ENCODE measurements at regions not wholly inside any gene's neighbourhood (a gene's known extent, or its start where the extent isn't known, plus 50 kb on each side); places are given as distances from the start of the nearest gene placed in this dataset.

DNA sequence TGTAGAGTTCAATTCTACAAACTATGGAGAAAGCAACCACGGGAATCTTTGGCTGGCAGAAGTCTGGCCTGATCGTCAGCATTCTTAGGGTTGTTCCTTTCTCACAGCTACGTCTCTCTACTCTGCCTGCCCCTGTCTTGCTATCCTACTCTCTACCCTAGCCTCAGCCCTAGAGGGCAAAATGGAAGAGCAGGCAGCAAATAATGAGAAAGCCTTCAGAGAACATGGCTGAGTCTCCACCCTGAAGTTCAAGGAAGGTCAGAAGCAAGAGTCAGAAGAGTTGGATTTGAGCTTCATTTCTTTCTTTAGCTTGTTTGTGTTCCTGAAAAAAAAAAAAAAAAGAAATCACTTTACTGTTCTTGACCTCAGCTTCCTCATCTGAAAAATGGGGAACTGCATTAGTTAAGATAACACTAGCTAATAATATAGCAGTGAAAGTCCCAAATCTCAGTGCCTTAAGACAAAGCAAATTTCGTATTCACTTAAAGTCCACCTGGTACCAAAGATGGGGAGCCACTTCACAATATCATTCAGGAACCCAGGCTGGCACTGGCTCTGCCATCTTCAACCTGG, 50.2 kb upstream of the CCND2 start:
- H3K9ac ChIP-seq (ENCODE audit: low read depth, low read length), result no peak overlapping the region
- H3K4me1 ChIP-seq (ENCODE audit: control insufficient read depth, insufficient read depth, low read length), result no peaks in the 10 kb centered on the region
- H3K9me3 ChIP-seq (ENCODE audit: control insufficient read depth, insufficient read depth, low read length), result no peaks in the 10 kb centered on the region
- H3K4me3 ChIP-seq (ENCODE audit: low read depth, low read length), result no peak overlapping the region
- no peaks in the 10 kb centered on the region for H3K36me3 ChIP-seq (ENCODE audit: control insufficient read depth, insufficient read depth, low read length)
- no peaks in the 10 kb centered on the region for H3K27me3 ChIP-seq (ENCODE audit: control insufficient read depth, insufficient read depth, low read length)

DNA sequence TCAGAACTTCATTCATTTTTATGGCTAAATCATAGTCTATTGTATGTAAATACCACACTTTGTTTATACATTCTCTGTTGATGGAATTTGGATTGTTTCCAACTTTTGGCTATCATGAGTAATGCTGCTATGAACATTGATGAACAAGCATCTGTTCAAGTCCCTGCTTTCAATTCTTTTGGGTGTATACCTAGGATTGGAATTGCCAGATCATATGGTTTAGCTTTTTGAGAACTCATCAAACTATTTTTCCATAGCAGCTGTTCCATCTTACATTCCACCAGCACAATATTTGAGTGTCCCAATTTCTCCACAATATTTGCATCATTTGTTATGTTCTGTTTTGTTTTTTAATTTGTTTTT, 52.3 kb upstream of the CCND2 start:
- Histone ChIP-seq H3K36me3 (ENCODE audit: control insufficient read depth, insufficient read depth, low read length) (no peaks in the 10 kb centered on the region), H3K9me3 (ENCODE audit: control insufficient read depth, insufficient read depth, low read length) (no peaks in the 10 kb centered on the region), H3K27me3 (ENCODE audit: control insufficient read depth, insufficient read depth, low read length) (no peaks in the 10 kb centered on the region), H3K4me1 (ENCODE audit: control insufficient read depth, insufficient read depth, low read length) (no peaks in the 10 kb centered on the region), H3K4me3 (ENCODE audit: low read depth, low read length) (no peak overlapping the region), H3K9ac (ENCODE audit: low read depth, low read length) (no peak overlapping the region)

DNA sequence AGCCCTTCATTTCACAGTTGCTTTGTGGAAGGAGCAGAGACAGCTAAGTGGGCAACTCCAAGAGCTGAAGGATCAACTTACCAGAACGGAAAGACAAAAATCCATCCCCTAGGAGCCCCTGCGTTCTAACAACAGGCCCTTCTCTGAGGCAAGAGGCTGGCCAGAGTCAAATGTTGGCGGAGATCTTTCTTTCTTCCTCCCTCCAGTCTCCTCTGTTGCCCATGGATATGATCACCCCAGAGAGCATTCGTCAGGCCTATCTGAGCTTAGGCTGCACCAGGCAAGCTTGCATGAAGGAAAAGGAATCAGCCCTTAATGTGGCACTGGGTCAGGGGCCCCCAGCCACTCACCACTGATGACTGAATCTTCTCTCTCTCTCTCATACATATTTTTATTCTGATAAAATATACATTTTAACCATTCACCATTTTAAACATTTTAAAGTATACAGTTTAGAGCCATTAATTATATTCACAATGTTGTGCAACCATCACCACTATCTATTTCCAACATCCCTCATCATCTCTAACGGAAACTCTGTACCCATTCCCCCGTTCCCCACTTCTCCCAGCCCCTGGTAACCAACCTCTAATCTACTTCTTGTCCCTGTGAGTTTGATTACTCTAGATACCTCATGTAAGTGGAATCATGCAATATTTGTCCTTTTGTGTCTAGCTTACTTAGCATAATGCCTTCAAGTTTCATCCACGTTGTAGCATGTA, 52.9 kb upstream of the CCND2 start:
- H3K4me1 ChIP-seq (ENCODE audit: control insufficient read depth, insufficient read depth, low read length), result no peaks in the 10 kb centered on the region
- H3K27me3 ChIP-seq (ENCODE audit: control insufficient read depth, insufficient read depth, low read length), result no peaks in the 10 kb centered on the region
- H3K4me3 ChIP-seq (ENCODE audit: low read depth, low read length), result no peak overlapping the region
- no peaks in the 10 kb centered on the region for H3K9me3 ChIP-seq (ENCODE audit: control insufficient read depth, insufficient read depth, low read length)
- no peaks in the 10 kb centered on the region for H3K36me3 ChIP-seq (ENCODE audit: control insufficient read depth, insufficient read depth, low read length)
- no peak overlapping the region for H3K9ac ChIP-seq (ENCODE audit: low read depth, low read length)

DNA sequence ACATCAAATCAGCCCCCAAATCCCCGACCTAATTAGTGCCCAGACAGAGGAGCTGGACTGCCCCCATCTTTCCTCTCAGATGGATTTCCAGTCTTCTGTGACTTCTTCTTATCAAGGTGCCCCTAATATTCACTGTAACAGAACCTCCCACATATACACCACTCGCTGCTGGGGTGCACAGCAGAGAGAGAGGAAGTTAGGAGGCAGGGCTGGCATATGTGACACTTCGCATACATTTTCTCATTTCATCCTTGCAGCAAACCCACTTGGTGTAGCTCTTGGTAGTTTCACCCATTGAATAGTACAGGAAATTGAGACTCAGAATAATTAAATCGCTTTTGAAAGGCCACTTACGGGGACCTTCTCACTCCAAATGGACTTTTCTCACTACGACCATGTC, 56.5 kb upstream of the CCND2 start:
- Histone ChIP-seq H3K9ac (ENCODE audit: low read depth, low read length) (no peak overlapping the region), H3K36me3 (ENCODE audit: control insufficient read depth, insufficient read depth, low read length) (no peaks in the 10 kb centered on the region)

DNA sequence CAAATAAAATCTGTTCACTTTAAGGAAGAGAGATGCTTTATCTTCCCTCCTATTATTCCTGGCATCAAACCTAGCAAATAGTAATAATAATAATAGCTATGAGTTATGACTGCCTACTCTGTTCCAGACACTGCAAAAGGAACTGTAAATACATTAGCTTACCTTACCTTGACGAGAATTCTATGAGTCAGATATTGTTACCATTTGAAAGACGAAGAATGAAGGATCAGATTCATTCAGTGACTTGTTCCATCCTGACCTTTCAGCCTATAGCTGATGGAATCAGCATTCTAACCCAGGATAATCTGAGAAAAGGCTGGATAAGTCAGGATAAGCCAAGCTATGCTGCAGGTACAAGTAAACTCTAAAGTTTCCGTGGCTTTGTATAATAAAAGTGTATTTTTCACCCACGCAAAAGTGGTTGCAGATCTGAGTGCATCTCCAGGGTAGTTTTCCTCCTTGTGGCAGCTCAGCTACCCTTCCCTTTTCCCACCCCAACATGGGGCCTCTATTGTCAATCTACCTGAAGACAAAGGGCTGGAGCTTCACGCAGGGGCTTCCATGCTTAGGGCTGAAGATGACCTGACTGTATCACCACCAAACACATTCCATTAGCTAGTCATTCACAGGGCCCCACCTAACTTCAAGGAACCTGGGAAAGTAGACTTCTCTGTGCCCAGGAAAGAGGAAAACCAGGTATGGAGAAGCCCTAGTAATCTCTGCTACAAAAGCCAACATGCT, 57.2 kb upstream of the CCND2 start:
- Histone ChIP-seq H3K4me3 (ENCODE audit: low read depth, low read length) (no peak overlapping the region), H3K9me3 (ENCODE audit: control insufficient read depth, insufficient read depth, low read length) (no peaks in the 10 kb centered on the region), H3K36me3 (ENCODE audit: control insufficient read depth, insufficient read depth, low read length) (no peaks in the 10 kb centered on the region), H3K4me1 (ENCODE audit: control insufficient read depth, insufficient read depth, low read length) (no peaks in the 10 kb centered on the region), H3K27me3 (ENCODE audit: control insufficient read depth, insufficient read depth, low read length) (peaks cover 3% of the 10 kb centered on the region), H3K9ac (ENCODE audit: low read depth, low read length) (no peak overlapping the region)

More for the DNA sequence above, 56.5 kb upstream of the CCND2 start:
- H3K9me3 ChIP-seq (ENCODE audit: control insufficient read depth, insufficient read depth, low read length), result no peaks in the 10 kb centered on the region
- H3K4me3 ChIP-seq (ENCODE audit: low read depth, low read length), result no peak overlapping the region
- H3K4me1 ChIP-seq (ENCODE audit: control insufficient read depth, insufficient read depth, low read length), result no peaks in the 10 kb centered on the region
- H3K27me3 ChIP-seq (ENCODE audit: control insufficient read depth, insufficient read depth, low read length), result peaks cover 2% of the 10 kb centered on the region

DNA sequence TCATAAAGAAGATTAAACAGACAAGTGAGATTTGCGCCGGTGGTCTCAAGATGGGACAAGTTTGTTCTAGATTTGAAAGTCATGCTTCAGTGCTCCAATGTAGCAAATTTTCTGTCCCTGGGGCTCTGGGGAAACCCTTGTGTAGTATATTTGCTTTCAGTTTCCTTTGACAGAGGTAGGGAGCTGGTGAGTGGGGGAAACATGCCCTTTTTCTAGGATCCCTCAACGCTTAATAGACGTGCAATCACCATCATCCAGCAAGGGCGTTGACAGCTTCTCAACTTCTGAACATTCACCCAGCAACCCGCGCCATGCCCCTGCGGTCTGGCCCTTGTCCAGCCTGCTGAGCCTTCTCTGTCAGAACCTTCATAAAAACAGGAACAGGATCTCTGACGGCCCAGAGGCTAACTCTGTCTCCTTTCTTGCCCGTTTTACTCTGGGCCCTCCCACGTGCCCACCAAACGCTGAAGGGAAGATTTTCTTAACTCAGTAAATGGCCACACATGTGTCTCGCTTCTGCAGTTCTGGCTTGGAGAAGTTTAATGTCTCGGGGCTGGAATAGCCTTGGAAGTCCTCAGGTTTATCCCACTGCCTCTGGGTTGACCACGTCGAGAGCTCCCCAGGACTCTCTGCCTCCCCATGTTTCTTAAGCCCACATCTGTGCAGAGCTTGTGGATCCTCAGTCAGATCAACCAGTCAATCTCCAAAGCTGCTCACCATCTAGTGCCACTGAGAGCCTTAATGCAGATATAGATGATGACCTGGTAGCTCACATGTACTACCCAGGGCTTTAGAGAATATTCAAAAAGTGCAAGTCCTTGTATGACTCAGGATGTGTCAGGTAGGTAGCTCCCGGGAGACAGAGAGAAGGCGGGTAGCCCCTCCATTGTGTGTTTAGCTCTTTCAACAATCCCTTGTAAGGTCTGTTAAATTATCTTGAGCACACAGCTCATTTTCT, 58.1 kb upstream of the CCND2 start:
- Histone ChIP-seq H3K36me3 (ENCODE audit: control insufficient read depth, insufficient read depth, low read length) (no peaks in the 10 kb centered on the region), H3K9ac (ENCODE audit: low read depth, low read length) (no peak overlapping the region), H3K4me3 (ENCODE audit: low read depth, low read length) (no peak overlapping the region), H3K27me3 (ENCODE audit: control insufficient read depth, insufficient read depth, low read length) (peaks cover 3% of the 10 kb centered on the region), H3K4me1 (ENCODE audit: control insufficient read depth, insufficient read depth, low read length) (no peaks in the 10 kb centered on the region), H3K9me3 (ENCODE audit: control insufficient read depth, insufficient read depth, low read length) (no peaks in the 10 kb centered on the region)

DNA sequence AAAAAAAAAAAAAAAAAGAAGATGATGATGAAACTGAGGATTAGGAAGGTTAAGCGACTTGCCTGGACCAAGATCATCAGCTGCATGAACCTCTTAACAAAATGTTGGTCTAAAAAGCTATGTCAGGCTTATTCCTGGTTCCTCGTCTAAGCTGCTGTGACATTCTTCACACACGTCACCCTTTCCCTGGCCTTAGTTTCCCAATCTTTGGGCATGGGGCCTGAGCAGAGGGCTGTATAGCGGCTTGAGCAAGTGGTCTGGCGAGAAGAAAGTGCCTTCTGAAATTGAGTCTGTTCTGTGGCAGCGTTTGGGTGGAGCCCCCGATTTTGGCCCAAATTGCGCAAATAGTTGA, 58.7 kb upstream of the CCND2 start:
- Histone ChIP-seq H3K4me1 (ENCODE audit: control insufficient read depth, insufficient read depth, low read length) (no peaks in the 10 kb centered on the region), H3K27me3 (ENCODE audit: control insufficient read depth, insufficient read depth, low read length) (peaks cover 3% of the 10 kb centered on the region)

DNA sequence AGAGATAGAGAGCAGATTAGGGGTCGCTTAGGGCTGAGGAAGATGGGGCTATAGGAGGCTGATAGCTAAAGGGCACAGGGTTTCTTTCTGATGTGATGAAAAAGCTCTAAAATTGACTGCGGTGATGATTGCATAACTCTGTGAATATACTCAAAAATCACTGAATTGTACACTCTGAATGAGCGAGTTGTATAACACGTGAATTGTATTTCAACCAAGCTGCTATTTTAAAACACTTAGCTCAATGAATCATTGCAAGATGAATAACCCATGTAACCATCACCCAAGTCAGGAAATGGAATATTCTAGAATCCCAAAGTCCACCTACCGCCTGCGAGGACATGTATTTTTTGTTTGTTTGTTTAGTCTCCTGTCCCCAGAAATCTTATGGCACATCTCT, 60.1 kb upstream of the CCND2 start:
- no peak overlapping the region for H3K4me3 ChIP-seq (ENCODE audit: low read depth, low read length)
- H3K9me3 ChIP-seq (ENCODE audit: control insufficient read depth, insufficient read depth, low read length), result no peaks in the 10 kb centered on the region
- H3K36me3 ChIP-seq (ENCODE audit: control insufficient read depth, insufficient read depth, low read length), result no peaks in the 10 kb centered on the region
- H3K27me3 ChIP-seq (ENCODE audit: control insufficient read depth, insufficient read depth, low read length), result peaks cover 3% of the 10 kb centered on the region
- no peaks in the 10 kb centered on the region for H3K4me1 ChIP-seq (ENCODE audit: control insufficient read depth, insufficient read depth, low read length)
- no peak overlapping the region for H3K9ac ChIP-seq (ENCODE audit: low read depth, low read length)

More for the DNA sequence above, 58.7 kb upstream of the CCND2 start:
- Histone ChIP-seq H3K4me3 (ENCODE audit: low read depth, low read length) (no peak overlapping the region), H3K36me3 (ENCODE audit: control insufficient read depth, insufficient read depth, low read length) (no peaks in the 10 kb centered on the region), H3K9ac (ENCODE audit: low read depth, low read length) (no peak overlapping the region), H3K9me3 (ENCODE audit: control insufficient read depth, insufficient read depth, low read length) (no peaks in the 10 kb centered on the region)

DNA sequence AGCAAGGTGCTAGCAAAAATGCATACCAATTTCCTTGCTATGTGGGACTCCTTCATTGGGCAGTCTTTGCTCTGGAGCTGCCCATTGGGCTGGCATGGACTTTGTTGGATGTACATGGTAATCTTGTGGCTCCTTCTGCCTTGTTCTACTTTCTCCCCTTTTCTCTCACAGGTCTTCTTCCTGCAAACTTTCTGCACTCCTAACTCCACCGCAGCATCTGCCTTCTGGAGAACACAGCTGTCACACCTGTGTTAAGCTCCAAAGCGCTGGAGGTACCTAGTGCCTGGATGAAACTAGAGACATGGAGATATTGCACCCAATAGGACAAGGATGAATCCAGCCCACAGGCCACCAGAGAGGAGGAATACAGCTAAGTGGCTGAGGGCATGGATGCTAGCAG, 60.7 kb upstream of the CCND2 start:
- no peaks in the 10 kb centered on the region for H3K9me3 ChIP-seq (ENCODE audit: control insufficient read depth, insufficient read depth, low read length)
- H3K4me1 ChIP-seq (ENCODE audit: control insufficient read depth, insufficient read depth, low read length), result no peaks in the 10 kb centered on the region
- peaks cover 3% of the 10 kb centered on the region for H3K27me3 ChIP-seq (ENCODE audit: control insufficient read depth, insufficient read depth, low read length)
- no peak overlapping the region for H3K9ac ChIP-seq (ENCODE audit: low read depth, low read length)
- no peaks in the 10 kb centered on the region for H3K36me3 ChIP-seq (ENCODE audit: control insufficient read depth, insufficient read depth, low read length)
- H3K4me3 ChIP-seq (ENCODE audit: low read depth, low read length), result no peak overlapping the region

DNA sequence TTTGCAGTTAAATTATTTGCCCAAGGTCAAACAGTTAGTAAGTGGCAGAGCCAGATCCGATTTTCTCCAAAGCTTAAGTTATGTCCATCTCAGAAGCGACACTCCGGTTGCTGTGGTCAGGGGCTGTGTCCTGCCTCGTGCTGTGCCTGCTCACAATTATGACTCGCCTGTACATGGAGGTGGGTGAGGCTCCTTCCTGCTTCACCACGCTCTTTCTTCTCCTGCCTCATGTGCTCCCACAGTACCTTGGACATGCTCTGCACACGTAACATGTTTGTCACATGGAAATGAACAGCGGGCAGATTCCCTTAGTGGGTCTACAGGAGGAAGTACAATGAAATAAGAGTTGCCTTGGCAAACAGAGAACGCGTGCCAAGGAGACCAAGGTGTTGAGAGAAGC, 62.2 kb upstream of the CCND2 start:
- Histone ChIP-seq H3K4me1 (ENCODE audit: control insufficient read depth, insufficient read depth, low read length) (no peaks in the 10 kb centered on the region), H3K4me3 (ENCODE audit: low read depth, low read length) (no peak overlapping the region), H3K9me3 (ENCODE audit: control insufficient read depth, insufficient read depth, low read length) (no peaks in the 10 kb centered on the region), H3K9ac (ENCODE audit: low read depth, low read length) (no peak overlapping the region), H3K27me3 (ENCODE audit: control insufficient read depth, insufficient read depth, low read length) (peaks cover 3% of the 10 kb centered on the region), H3K36me3 (ENCODE audit: control insufficient read depth, insufficient read depth, low read length) (no peaks in the 10 kb centered on the region)

DNA sequence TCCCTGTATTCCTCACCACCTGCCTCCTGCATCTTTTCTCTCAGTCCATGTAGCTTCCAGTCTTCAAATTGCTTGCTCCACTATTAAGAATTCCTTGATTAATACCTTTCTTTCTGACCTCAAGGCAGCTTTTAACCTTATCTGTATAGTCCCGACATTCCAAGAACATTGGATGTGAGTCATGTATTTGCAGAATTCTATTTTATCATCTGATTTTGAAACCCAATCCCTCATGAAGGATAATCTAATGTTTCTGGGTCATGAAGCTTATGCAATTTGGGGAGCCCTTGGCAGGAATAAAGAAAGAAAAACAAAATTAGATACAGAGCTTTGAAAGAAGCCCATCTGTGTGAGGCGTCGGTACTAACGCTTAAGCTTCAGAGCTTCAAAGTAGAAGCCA, 63.4 kb upstream of the CCND2 start:
- Histone ChIP-seq H3K4me3 (ENCODE audit: low read depth, low read length) (no peak overlapping the region), H3K27me3 (ENCODE audit: control insufficient read depth, insufficient read depth, low read length) (peaks cover 3% of the 10 kb centered on the region), H3K9me3 (ENCODE audit: control insufficient read depth, insufficient read depth, low read length) (no peaks in the 10 kb centered on the region), H3K4me1 (ENCODE audit: control insufficient read depth, insufficient read depth, low read length) (peaks cover 2% of the 10 kb centered on the region), H3K36me3 (ENCODE audit: control insufficient read depth, insufficient read depth, low read length) (no peaks in the 10 kb centered on the region), H3K9ac (ENCODE audit: low read depth, low read length) (no peak overlapping the region)
